Head of caudate nucleus (tissue), 42 donors: ENCODE measurements at regions not wholly inside any gene's neighbourhood (a gene's known extent, or its start where the extent isn't known, plus 50 kb on each side); places are given as distances from the start of the nearest gene placed in this dataset.
A peak's percentile ranks its signal among the peaks of the same experiment; 100 is the strongest.

ENCODE experiments used
- DNase-seq, 42 donors: peaks; one replicate each; pipeline versions ENCODE4 v3.0.0 to v3.0.0-alpha.2; 2020 to 2021; ENCODE audit warnings: mixed read lengths in 7 of 42
- intact Hi-C: fragments of 100-400 bp; cut with DNase I; formaldehyde crosslinking; loops from one replicate; pipeline ENCODE4 v1.15.0; 2022

GRCh38 chr10:62639144-62639543 is 165.4 kb upstream of the ADO start:
- intact Hi-C loops = no loop called here
- DNase-seq = no peak

- intact Hi-C loops = no loop called here
- peak in 1 of 42 donors; percentile 41 for DNase-seq
Observed at GRCh38 chr10:62640411-62640810, 164.1 kb upstream of the ADO start.

DNA sequence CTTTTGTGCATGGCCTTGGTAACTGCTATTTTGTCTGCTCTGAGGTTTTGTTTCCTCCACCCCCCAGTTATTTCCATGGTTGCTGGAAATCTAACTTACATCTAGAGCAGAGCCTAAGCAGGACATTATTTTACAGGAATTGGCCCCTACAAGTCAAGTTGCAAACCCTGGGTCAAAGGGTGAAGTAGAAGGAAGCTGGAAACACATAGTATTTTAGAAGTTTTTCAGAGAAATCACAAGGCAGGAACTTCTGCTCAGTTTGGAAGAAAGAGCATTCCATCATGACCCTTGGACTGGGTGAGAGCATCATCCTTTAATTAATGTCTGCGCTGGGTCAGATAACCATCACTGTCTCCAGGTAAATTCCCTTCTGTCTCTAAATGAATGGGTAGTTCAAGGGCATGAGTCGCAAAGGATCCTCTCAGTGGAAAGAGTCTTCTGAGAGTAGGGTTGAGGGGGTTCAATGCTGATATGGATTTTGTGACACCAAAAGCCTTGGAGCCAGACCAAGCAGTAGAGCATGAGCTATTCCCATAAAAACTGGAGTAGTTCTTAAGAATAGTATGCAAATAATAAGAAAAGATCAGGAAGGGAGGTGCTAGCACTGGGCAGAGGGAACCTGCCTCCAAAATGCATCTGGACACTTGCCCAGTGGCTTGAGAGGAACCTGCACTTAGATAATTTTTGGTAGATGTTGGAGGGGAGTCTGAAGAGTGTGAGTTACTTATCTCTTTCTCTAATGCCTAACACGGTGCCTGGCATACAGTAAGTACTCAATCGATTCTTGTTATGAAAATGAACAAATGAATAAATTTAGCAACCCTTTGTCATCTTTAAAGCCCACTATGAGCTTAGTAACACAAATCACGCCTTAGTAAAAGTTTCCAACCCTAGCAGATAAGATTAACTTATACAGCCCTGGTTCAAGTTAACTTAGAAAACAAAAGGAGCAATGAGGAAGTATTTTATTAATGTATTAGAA is 160.6 kb upstream of the ADO start:
- DNase-seq = no peak
- intact Hi-C loops = no loop called here

DNA sequence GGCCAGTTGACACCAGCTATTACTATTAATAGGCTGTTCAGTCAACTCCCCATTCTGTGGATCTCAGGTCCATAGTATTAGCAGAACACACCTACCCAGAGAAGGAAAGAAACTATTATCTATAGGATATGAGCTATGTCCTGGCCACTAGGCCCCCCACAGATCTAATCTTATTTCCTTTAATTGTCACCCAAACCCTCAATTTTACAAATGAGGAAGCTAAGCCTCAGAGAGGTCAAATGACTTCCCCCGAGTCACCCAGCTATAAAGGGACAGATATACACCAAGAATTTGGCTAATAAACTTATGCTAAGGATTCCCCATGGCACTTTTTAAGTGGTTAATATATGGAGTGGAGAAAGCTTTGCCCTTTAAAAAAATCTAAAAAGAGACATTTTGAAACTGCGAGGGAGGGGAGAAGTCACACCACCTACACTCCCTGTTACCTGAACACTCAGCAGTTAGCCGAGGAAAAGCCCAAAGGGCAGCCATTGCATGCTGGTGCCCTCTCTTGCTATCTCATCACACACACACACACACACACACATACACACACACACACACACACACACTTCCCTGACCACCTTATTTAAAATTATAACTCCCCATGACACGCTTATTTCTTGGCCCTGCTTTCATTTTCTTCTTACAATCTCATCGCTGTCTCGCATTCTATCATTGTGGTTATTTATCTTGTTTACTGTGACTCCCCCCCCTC is 157.0 kb upstream of the ADO start:
- DNase-seq = no peak
- intact Hi-C loops = no loop called here

DNA sequence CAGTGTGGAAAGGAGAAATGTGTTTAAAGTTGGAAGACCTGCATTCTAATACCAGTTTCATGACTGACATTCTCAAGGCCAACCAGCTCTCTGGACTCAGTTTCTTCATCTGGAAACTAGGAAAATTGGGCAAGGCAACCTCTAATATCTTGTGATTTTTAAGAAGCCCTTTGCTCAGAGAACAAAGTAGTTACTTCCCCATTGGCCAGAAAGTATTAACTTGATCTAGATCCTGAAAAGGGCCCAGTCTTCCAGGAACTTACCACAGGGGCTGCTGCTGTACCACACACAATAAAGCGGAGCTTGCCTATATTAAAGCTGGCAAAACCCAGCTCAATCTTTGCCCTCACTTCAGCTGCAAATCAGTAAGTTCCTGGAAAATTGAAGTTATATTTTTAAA is 155.6 kb upstream of the ADO start:
- peak in 1 of 42 donors; percentile 6 for DNase-seq
- intact Hi-C loops = no loop called here

- intact Hi-C loops = no loop called here
Observed at GRCh38 chr10:62650411-62650810, 154.1 kb upstream of the ADO start.

GRCh38 chr10:62651341-62651740 is 153.2 kb upstream of the ADO start:
- DNase-seq = no peak
- intact Hi-C loops = no loop called here

More at GRCh38 chr10:62650411-62650810, 154.1 kb upstream of the ADO start:
- no peak for DNase-seq

GRCh38 chr10:62652114-62652513 is 152.4 kb upstream of the ADO start:
- DNase-seq = no peak
- intact Hi-C loops = no loop called here

- intact Hi-C loops = no loop called here
Observed at GRCh38 chr10:62652564-62652963, 152.0 kb upstream of the ADO start.

GRCh38 chr10:62653254-62653653 is 151.3 kb upstream of the ADO start:
- no peak for DNase-seq
- intact Hi-C loops = no loop called here

More at GRCh38 chr10:62652564-62652963, 152.0 kb upstream of the ADO start:
- no peak for DNase-seq

DNA sequence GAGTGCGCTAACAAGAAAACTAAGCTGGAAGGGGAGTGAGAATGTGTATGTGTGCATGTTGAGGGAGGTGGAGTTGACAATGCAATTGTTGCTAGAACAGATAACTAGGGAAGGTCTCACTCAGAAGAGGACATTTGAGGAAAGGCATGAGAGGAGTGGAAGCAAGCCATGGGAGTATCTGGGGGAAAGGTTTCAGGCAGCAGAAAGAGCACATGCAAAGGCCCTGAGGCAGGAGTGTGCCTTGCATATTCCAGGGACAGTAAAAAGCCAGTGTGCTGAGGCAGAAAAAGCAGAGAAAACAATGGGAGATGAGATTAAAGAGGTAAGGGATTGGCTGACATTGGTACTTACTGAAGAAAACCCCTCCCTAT is 149.6 kb upstream of the ADO start:
- intact Hi-C loops = no loop called here
- DNase-seq = no peak

GRCh38 chr10:62655337-62655994 is 149.1 kb upstream of the ADO start:
- intact Hi-C loops = no loop called here
- DNase-seq = no peak

GRCh38 chr10:62657244-62657835 is 147.2 kb upstream of the ADO start:
- intact Hi-C loops = no loop called here
- no peak for DNase-seq

DNA sequence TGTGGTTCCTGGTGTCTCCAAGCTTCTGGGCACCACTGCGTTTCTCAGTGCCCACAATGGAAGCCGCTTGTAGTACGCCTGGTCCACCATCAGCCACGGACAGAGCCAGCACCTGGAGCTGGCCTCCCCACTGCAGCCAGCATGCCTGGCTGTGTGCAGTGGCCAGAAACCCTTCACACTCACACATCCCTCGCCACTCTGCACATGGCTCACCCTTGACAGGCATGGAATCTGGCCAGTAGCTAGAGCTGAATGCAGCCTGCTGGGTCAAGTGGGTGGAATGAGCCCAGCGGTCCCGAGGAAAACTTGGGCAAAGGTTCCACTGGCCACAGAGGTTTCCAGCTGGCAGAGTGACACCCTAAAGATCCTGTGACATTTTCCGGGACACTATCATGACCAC is 146.0 kb upstream of the ADO start:
- no peak for DNase-seq
- intact Hi-C loops = no loop called here

DNA sequence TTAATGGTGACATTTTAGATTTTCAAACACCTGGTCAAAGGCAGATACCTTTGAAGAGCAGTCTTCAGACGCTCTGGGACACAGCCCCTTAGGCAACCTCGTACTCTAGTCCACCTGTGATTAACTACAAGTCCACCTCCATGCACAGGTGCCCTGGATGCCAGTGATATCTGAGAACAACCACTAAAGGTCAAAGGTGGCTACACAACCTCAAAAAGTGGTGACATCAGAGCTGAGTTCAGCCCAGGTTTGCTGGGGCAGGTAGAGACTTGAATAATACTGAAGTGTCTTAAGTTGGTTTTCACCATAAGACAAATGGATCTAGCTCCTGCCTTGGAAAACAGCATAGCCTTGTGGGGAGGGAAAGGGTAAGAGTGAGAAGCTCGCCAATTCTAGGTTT is 143.4 kb upstream of the ADO start:
- DNase-seq = no peak
- intact Hi-C loops = no loop called here

DNA sequence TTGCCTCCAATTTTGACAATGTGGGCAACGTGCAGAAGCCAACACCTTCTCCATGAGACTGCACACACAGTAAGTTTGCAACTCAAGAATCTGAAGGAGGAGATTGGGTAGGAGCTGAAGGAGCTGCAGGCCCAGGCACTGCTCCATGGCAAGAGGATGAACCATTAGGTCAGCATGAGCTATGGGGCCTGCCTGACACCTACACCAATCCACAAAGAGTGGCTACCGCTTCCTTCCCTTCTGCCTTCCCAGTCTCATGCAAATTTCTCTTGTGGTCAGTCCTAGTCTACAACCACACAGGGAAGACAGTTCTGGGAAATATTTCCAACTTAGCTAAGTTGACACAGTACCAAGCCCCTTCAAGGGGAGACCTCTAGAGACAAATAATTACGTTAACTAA is 142.0 kb upstream of the ADO start:
- DNase-seq = no peak
- intact Hi-C loops = no loop called here

DNA sequence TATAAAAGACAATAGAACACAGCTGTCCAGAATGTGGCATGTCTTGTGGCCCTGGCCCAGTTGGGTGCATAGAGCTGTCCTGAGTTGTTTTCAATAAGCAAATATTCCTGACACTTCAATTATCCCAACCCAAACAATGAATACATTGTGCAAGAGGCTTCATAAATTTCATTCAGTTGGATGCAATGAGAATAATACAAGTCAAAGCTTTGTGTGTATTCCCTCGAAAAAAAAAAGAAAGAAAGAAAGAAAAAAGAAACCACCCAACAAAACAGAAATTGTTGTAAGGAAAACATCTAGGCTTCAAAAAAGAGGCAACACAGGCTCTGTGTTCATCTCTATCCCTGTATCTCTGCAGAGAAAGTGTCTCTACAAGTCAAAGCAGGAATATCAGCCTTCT is 138.7 kb upstream of the ADO start:
- DNase-seq = peak in 2 of 42 donors; percentile 5 to 17
- intact Hi-C loops = no loop called here

DNA sequence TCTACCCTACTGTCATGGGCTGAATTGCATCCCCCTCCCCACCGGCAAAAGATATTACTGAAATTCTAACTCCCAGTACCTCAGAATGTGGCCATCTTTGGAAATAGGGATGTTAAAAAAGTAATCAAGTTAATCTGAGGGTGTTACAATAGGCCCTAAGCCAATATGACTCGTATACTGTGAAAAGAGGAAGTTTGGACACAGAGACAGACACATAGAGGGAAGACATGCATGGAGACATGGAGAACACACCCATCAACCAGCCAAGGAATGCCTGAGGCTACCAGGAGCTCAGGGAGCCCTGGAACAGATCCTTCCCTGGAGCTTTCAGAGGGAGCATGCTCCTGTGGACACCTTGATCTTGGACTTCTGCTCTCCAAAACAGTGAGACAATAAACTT is 138.2 kb upstream of the ADO start:
- intact Hi-C loops = no loop called here
- no peak for DNase-seq

- DNase-seq = no peak
Observed at GRCh38 chr10:62669341-62669740, 135.2 kb upstream of the ADO start.

DNA sequence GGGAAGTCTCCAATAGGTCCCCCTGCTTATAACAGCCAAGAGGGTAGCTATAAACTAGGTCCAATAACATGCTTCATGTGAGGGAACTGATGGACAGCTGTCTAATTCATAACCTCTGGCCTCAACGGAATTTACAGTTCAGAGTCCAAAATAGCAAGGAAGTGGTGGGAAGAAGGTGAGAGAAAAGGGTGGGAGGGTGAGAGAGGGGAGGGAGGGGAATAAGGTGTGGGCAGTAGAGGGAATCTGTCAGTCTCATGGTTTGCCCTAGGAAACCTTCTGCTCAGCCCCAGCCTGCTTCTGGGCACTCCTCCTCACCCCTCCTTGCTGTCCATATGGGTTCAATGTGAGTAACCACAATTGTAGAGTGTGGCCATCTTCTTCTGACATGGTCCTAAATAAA is 133.4 kb upstream of the ADO start:
- intact Hi-C loops = no loop called here
- DNase-seq = no peak

More at GRCh38 chr10:62669341-62669740, 135.2 kb upstream of the ADO start:
- intact Hi-C loops = no loop called here
